Mesenchymal stem cell (in vitro differentiated cells and primary cell): ENCODE measurements at regions not wholly inside any gene's neighbourhood (a gene's known extent, or its start where the extent isn't known, plus 50 kb on each side); places are given as distances from the start of the nearest gene placed in this dataset.
"Not testable (repeated sequence)": the region's sequence is repeated elsewhere in the genome, so short reads cannot be mapped to it uniquely, and the experiment has no call there.

ENCODE experiments used
- DNase-seq: peaks from one replicate; pipeline ENCODE4 v3.0.0-alpha.2; 2013
- H2AFZ ChIP-seq: one replicate; pipeline ENCODE4 v1.6.1; 2013; ENCODE audit warnings: low read depth, mild to moderate bottlenecking, control low read depth, inconsistent platforms, low read length, moderate library complexity
- H2AK5ac ChIP-seq: 2 replicates; pipeline ENCODE4 v1.6.1; 2013; ENCODE audit warnings: low read length, moderate library complexity, mild to moderate bottlenecking, inconsistent platforms; ENCODE audit not compliant: severe bottlenecking
- H2BK120ac ChIP-seq: one replicate; pipeline ENCODE4 v1.6.1; 2013; ENCODE audit warnings: low read depth, mild to moderate bottlenecking, inconsistent platforms, low read length, moderate library complexity
- H2BK12ac ChIP-seq, 2 experiments: one replicate each; pipeline ENCODE4 v1.6.1; 2013; ENCODE audit warnings: inconsistent platforms in 2 of 2, low read length in 2 of 2, mild to moderate bottlenecking in 2 of 2, moderate library complexity in 2 of 2, control low read depth in 1 of 2
- H2BK15ac ChIP-seq: one replicate; pipeline ENCODE4 v1.6.1; 2013; ENCODE audit warnings: mild to moderate bottlenecking, low read depth, inconsistent platforms; ENCODE audit not compliant: poor library complexity, severe bottlenecking
- H2BK5ac ChIP-seq: 2 replicates; pipeline ENCODE4 v1.6.1; 2013; ENCODE audit warnings: low read depth, mild to moderate bottlenecking, low read length, control low read depth, inconsistent platforms; ENCODE audit not compliant: poor library complexity, severe bottlenecking
- H3K14ac ChIP-seq, 2 experiments: one replicate each; pipeline ENCODE4 v1.6.1; 2013; ENCODE audit warnings: inconsistent platforms in 2 of 2, low read length in 2 of 2, control low read depth in 1 of 2, mild to moderate bottlenecking in 1 of 2, moderate library complexity in 1 of 2
- H3K18ac ChIP-seq, 2 experiments: one replicate each; pipeline ENCODE4 v1.6.1; 2013; ENCODE audit warnings: inconsistent platforms in 2 of 2, low read length in 2 of 2, control low read depth in 1 of 2, low read depth in 1 of 2, mild to moderate bottlenecking in 1 of 2
- H3K23ac ChIP-seq, 2 experiments: one replicate each; pipeline ENCODE4 v1.6.1; 2013; ENCODE audit warnings: inconsistent platforms in 2 of 2, low read length in 2 of 2, mild to moderate bottlenecking in 2 of 2, moderate library complexity in 2 of 2, control low read depth in 1 of 2
- H3K27ac ChIP-seq: 2 replicates; pipeline ENCODE4 v1.5.1; 2013; ENCODE audit warnings: mild to moderate bottlenecking, moderate library complexity, low read length, control low read depth, inconsistent platforms; ENCODE audit not compliant: poor library complexity, severe bottlenecking
- H3K27me3 ChIP-seq, 2 experiments: 2 replicates each; pipeline versions ENCODE4 v1.6.1 to v1.7.0; 2013; ENCODE audit warnings: low read length in 2 of 2, mild to moderate bottlenecking in 2 of 2, moderate library complexity in 2 of 2, control low read depth in 1 of 2, inconsistent platforms in 1 of 2; ENCODE audit not compliant: control insufficient read depth in 1 of 2, insufficient read depth in 1 of 2
- H3K36me3 ChIP-seq, 2 experiments: 2 replicates each; pipeline versions ENCODE4 v1.6.1 to v1.7.0; 2013; ENCODE audit warnings: low read length in 2 of 2, control low read depth in 1 of 2, inconsistent platforms in 1 of 2, low read depth in 1 of 2, mild to moderate bottlenecking in 1 of 2; ENCODE audit not compliant: insufficient read depth in 2 of 2, control insufficient read depth in 1 of 2
- H3K4ac ChIP-seq, 2 experiments: one replicate each; pipeline ENCODE4 v1.6.1; 2013; ENCODE audit warnings: inconsistent platforms in 2 of 2, low read length in 2 of 2, mild to moderate bottlenecking in 2 of 2, moderate library complexity in 2 of 2, control low read depth in 1 of 2, low read depth in 1 of 2
- H3K4me1 ChIP-seq: 2 replicates; pipeline ENCODE4 v1.6.1; 2013; ENCODE audit warnings: low read depth, low read length, control low read depth; ENCODE audit not compliant: control insufficient read depth, insufficient read depth
- H3K4me2 ChIP-seq: 2 replicates; pipeline ENCODE4 v1.6.1; 2013; ENCODE audit warnings: low read length, mild to moderate bottlenecking, inconsistent platforms; ENCODE audit not compliant: poor library complexity, severe bottlenecking
- H3K4me3 ChIP-seq, 2 experiments: 2 replicates each; pipeline versions ENCODE4 v1.5.1 to v1.7.0; 2013; ENCODE audit warnings: low read length in 2 of 2, mild to moderate bottlenecking in 2 of 2, control low read depth in 1 of 2, low read depth in 1 of 2; ENCODE audit not compliant: insufficient read depth in 1 of 2
- H3K79me1 ChIP-seq: replicated peaks from 2 replicates; pipeline ENCODE4 v1.6.1; 2013; ENCODE audit warnings: mild to moderate bottlenecking, control low read depth, low read length, inconsistent platforms; ENCODE audit not compliant: poor library complexity, severe bottlenecking
- H3K9ac ChIP-seq: 2 replicates; pipeline ENCODE4 v1.7.0; 2013; ENCODE audit warnings: mild to moderate bottlenecking, low read length, moderate library complexity
- H3K9me3 ChIP-seq: 2 replicates; pipeline ENCODE4 v1.7.0; 2013; ENCODE audit warnings: mild to moderate bottlenecking, low read length; ENCODE audit not compliant: control insufficient read depth
- H4K8ac ChIP-seq: one replicate; pipeline ENCODE4 v1.6.1; 2013; ENCODE audit warnings: inconsistent platforms, mild to moderate bottlenecking, low read length, moderate library complexity
- H4K91ac ChIP-seq: one replicate; pipeline ENCODE4 v1.6.1; 2013; ENCODE audit warnings: mild to moderate bottlenecking, low read length, inconsistent platforms
- WGBS: methylation state at CpG from one replicate; pipeline ENCODE4 v1.1.7; 2013; ENCODE audit warnings: mixed read lengths; 5-methylcytosine and 5-hydroxymethylcytosine counted together

GRCh38 chr5:90220554-90220953 lies 189.0 kb downstream of the CETN3 start:
- H3K4me1 ChIP-seq = peaks cover 3% of the 10 kb centered on the region
- no peak overlapping the region for H3K4ac ChIP-seq
- no peak overlapping the region for H2BK5ac ChIP-seq
- H2BK15ac ChIP-seq = no peak overlapping the region
- H3K9ac ChIP-seq = no peak overlapping the region
- no peak overlapping the region for H2AFZ ChIP-seq
- no peak overlapping the region for H3K4me2 ChIP-seq
- no peak overlapping the region for H2BK12ac ChIP-seq
- no peak overlapping the region for H2BK120ac ChIP-seq
- H3K18ac ChIP-seq = no peak overlapping the region
- peaks cover 5% of the 10 kb centered on the region for H3K9me3 ChIP-seq
- no peak overlapping the region for H2AK5ac ChIP-seq
- no peak overlapping the region for H4K91ac ChIP-seq
- H3K79me1 ChIP-seq = no peaks in the 10 kb centered on the region
- no peak overlapping the region for H3K27ac ChIP-seq
- no peak overlapping the region for H3K4me3 ChIP-seq
- no peak overlapping the region for H4K8ac ChIP-seq
- peak overlapping the region in 1 of 2 experiments; percentile 68 for H3K14ac ChIP-seq
- no peaks in the 10 kb centered on the region for H3K27me3 ChIP-seq
- no peak overlapping the region for H3K23ac ChIP-seq
- DNase-seq = no peak
- WGBS = no CpG with 5 or more reads among the region's 3 CpGs
- H3K36me3 ChIP-seq = no peaks in the 10 kb centered on the region

- H2AK5ac ChIP-seq = no peak overlapping the region
- no peaks in the 10 kb centered on the region for H3K36me3 ChIP-seq
- no peak overlapping the region for H3K4me3 ChIP-seq
- no peak overlapping the region for H3K18ac ChIP-seq
- H2BK120ac ChIP-seq = no peak overlapping the region
- H3K27ac ChIP-seq = no peak overlapping the region
- no peak overlapping the region for H2BK12ac ChIP-seq
- H3K4ac ChIP-seq = no peak overlapping the region
- no peak for DNase-seq
- no peak overlapping the region for H2BK5ac ChIP-seq
- H3K14ac ChIP-seq = no peak overlapping the region
- H3K79me1 ChIP-seq = no peaks in the 10 kb centered on the region
- no peak overlapping the region for H3K23ac ChIP-seq
- H4K8ac ChIP-seq = no peak overlapping the region
- no peak overlapping the region for H2AFZ ChIP-seq
- H2BK15ac ChIP-seq = no peak overlapping the region
- H3K4me2 ChIP-seq = no peak overlapping the region
- no peaks in the 10 kb centered on the region for H3K27me3 ChIP-seq
- H4K91ac ChIP-seq = no peak overlapping the region
- peaks cover 5% of the 10 kb centered on the region for H3K9me3 ChIP-seq
- no peaks in the 10 kb centered on the region for H3K4me1 ChIP-seq
- H3K9ac ChIP-seq = no peak overlapping the region
These were observed 194.6 kb downstream of the CETN3 start for GRCh38 chr5:90214991-90215390.

- not testable (repeated sequence) for H3K23ac ChIP-seq, H3K14ac ChIP-seq, H2BK120ac ChIP-seq, H3K9me3 ChIP-seq, H3K4ac ChIP-seq, H3K9ac ChIP-seq, H4K91ac ChIP-seq, H2BK15ac ChIP-seq, H3K4me2 ChIP-seq, H2BK12ac ChIP-seq, H3K36me3 ChIP-seq, DNase-seq, H3K18ac ChIP-seq, H2BK5ac ChIP-seq, H3K27ac ChIP-seq, H3K27me3 ChIP-seq, H2AFZ ChIP-seq, H3K79me1 ChIP-seq, H4K8ac ChIP-seq, H2AK5ac ChIP-seq, H3K4me3 ChIP-seq, H3K4me1 ChIP-seq
- WGBS = 88% methylated on average over 22 of the region's 25 CpGs
These were observed 201.2 kb downstream of the CETN3 start for GRCh38 chr5:90208323-90208722.

DNA sequence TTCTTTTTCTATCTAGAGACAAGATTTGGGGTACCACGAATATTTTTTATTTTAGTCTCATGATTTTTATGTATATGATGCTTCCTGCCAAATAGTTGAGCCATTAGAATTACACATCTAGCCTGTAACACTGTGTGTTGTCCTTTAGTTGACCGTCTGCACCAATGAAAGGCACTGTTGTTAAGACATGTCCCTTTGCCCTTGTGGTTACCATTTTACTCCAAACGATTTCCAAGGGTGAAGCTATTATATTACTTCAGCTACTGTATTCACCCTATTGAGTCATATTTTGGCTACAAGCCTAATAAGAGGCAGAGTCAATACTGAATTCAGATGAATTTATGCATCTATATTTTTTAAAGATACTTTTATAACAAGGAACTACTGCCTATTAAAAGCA lies 207.6 kb downstream of the CETN3 start:
- peaks cover 8% of the 10 kb centered on the region for H3K9me3 ChIP-seq
- H3K14ac ChIP-seq = no peak overlapping the region
- no peak overlapping the region for H4K8ac ChIP-seq
- no peak overlapping the region for H4K91ac ChIP-seq
- no peak overlapping the region for H3K18ac ChIP-seq
- DNase-seq = no peak
- H2BK15ac ChIP-seq = no peak overlapping the region
- no peak overlapping the region for H3K4ac ChIP-seq
- no peak overlapping the region for H2BK120ac ChIP-seq
- no peak overlapping the region for H2BK5ac ChIP-seq
- H2AFZ ChIP-seq = no peak overlapping the region
- no peak overlapping the region for H3K4me2 ChIP-seq
- H3K23ac ChIP-seq = no peak overlapping the region
- H3K27me3 ChIP-seq = no peaks in the 10 kb centered on the region
- no peaks in the 10 kb centered on the region for H3K36me3 ChIP-seq
- H3K9ac ChIP-seq = no peak overlapping the region
- no peaks in the 10 kb centered on the region for H3K79me1 ChIP-seq
- H2AK5ac ChIP-seq = no peak overlapping the region
- WGBS = 84% methylated on average over 1 of the region's 3 CpGs
- H2BK12ac ChIP-seq = no peak overlapping the region
- no peak overlapping the region for H3K4me3 ChIP-seq
- H3K4me1 ChIP-seq = no peaks in the 10 kb centered on the region
- no peak overlapping the region for H3K27ac ChIP-seq
